Tibial nerve (tissue), 4 donors: ENCODE measurements at regions not wholly inside any gene's neighbourhood (a gene's known extent, or its start where the extent isn't known, plus 50 kb on each side); places are given as distances from the start of the nearest gene placed in this dataset.

Experiments
- DNase-seq, 2 donors: peaks; one replicate each; pipeline ENCODE4 v3.0.0-alpha.2; 2019; ENCODE audit warnings: low spot score in 2 of 2
- H3K27ac ChIP-seq, 4 donors: fragments of 200-600 bp; sonication (generic) in 3 of 4; one replicate each; pipeline ENCODE4 v1.5.1; 2017 to 2019; ENCODE audit warnings: mild to moderate bottlenecking in 1 of 4
- H3K27me3 ChIP-seq, 2 donors: fragments of 200-600 bp; sonication (generic) in 1 of 2; one replicate each; pipeline versions ENCODE4 v1.5.1 to v1.6.0; 2017 to 2019
- H3K36me3 ChIP-seq, 3 donors: fragments of 200-600 bp; sonication (generic); one replicate each; pipeline ENCODE4 v1.5.1; 2018 to 2019
- H3K4me1 ChIP-seq, 4 donors: fragments of 200-600 bp; sonication (generic) in 3 of 4; one replicate each; pipeline ENCODE4 v1.5.1; 2017 to 2019
- H3K4me3 ChIP-seq, 4 donors: fragments of 200-600 bp; sonication (generic) in 3 of 4; one replicate each; pipeline ENCODE4 v1.5.1; 2017 to 2019; ENCODE audit warnings: mild to moderate bottlenecking in 1 of 4, moderate library complexity in 1 of 4
- H3K9me3 ChIP-seq, 4 donors: fragments of 200-600 bp; sonication (generic) in 3 of 4; one replicate each; pipeline ENCODE4 v1.5.1; 2017 to 2019
- EP300 ChIP-seq, 2 donors: sonication (generic); formaldehyde crosslinking; IDR thresholded peaks; one replicate each; pipeline ENCODE4 v1.6.1; 2017; ENCODE audit warnings: antibody characterized with exemption in 2 of 2, mild to moderate bottlenecking in 1 of 2
- POLR2A ChIP-seq, 2 donors: fragments of 450-650 bp; IDR thresholded peaks; one replicate each; pipeline ENCODE4 v1.6.1; 2017; ENCODE audit warnings: antibody characterized with exemption in 2 of 2, mild to moderate bottlenecking in 2 of 2, moderate library complexity in 2 of 2
- WGBS, 2 donors: methylation state at CpG; one replicate each; pipeline ENCODE4 v1.1.5; 2018; 5-methylcytosine and 5-hydroxymethylcytosine counted together
- TF ChIP-seq, protein P1 (sequence below), 5 experiments: fragments of 200-600 bp in 3 of 5; fragments of 450-650 bp in 2 of 5; sonication (generic) in 3 of 5; IDR thresholded peaks; one replicate each; pipeline ENCODE4 v1.5.1; 2016 to 2019; ENCODE audit warnings: antibody characterized with exemption in 5 of 5, mild to moderate bottlenecking in 3 of 5, moderate library complexity in 2 of 5

GRCh38 chr13:31866099-31866498, 126.8 kb downstream of the RXFP2 start:
- Histone ChIP-seq H3K36me3 (no peaks in the 10 kb centered on the region), H3K27me3 (no peaks in the 10 kb centered on the region), H3K27ac (no peak overlapping the region), H3K4me1 (peaks cover 0 to 2% (median 0%) of the 10 kb centered on the region in 4 donors), H3K4me3 (no peak overlapping the region), H3K9me3 (no peaks in the 10 kb centered on the region)
- TF ChIP-seq, protein P1, sequence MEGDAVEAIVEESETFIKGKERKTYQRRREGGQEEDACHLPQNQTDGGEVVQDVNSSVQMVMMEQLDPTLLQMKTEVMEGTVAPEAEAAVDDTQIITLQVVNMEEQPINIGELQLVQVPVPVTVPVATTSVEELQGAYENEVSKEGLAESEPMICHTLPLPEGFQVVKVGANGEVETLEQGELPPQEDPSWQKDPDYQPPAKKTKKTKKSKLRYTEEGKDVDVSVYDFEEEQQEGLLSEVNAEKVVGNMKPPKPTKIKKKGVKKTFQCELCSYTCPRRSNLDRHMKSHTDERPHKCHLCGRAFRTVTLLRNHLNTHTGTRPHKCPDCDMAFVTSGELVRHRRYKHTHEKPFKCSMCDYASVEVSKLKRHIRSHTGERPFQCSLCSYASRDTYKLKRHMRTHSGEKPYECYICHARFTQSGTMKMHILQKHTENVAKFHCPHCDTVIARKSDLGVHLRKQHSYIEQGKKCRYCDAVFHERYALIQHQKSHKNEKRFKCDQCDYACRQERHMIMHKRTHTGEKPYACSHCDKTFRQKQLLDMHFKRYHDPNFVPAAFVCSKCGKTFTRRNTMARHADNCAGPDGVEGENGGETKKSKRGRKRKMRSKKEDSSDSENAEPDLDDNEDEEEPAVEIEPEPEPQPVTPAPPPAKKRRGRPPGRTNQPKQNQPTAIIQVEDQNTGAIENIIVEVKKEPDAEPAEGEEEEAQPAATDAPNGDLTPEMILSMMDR (IDR thresholded peaks at IDR 0.05) = no peak
- TF ChIP-seq EP300 (IDR thresholded peaks at IDR 0.05) = no peak
- TF ChIP-seq POLR2A (IDR thresholded peaks at IDR 0.05) = no peak
- no peak for DNase-seq

GRCh38 chr13:31867709-31868108, 128.4 kb downstream of the RXFP2 start:
- no peaks in the 10 kb centered on the region for H3K36me3 ChIP-seq
- DNase-seq = no peak
- H3K27me3 ChIP-seq = no peaks in the 10 kb centered on the region
- H3K9me3 ChIP-seq = no peaks in the 10 kb centered on the region
- no peak overlapping the region for H3K27ac ChIP-seq
- peaks cover 0 to 2% (median 0%) of the 10 kb centered on the region in 4 donors for H3K4me1 ChIP-seq
- TF ChIP-seq POLR2A (IDR thresholded peaks at IDR 0.05) (no peak), EP300 (IDR thresholded peaks at IDR 0.05) (no peak)
- TF ChIP-seq, protein P1 (IDR thresholded peaks at IDR 0.05) = no peak
- H3K4me3 ChIP-seq = no peak overlapping the region

GRCh38 chr13:31869582-31869981, 130.3 kb downstream of the RXFP2 start:
- 98% methylated on average over 2 of the region's 2 CpGs for WGBS, 2 donors
- no peak overlapping the region for H3K27ac ChIP-seq
- no peak for TF ChIP-seq POLR2A (IDR thresholded peaks at IDR 0.05)
- TF ChIP-seq EP300 (IDR thresholded peaks at IDR 0.05) = no peak
- TF ChIP-seq, protein P1 (IDR thresholded peaks at IDR 0.05) = no peak
- no peaks in the 10 kb centered on the region for H3K36me3 ChIP-seq
- no peaks in the 10 kb centered on the region for H3K27me3 ChIP-seq
- no peak overlapping the region for H3K4me3 ChIP-seq
- peaks cover 0 to 2% (median 0%) of the 10 kb centered on the region in 4 donors for H3K4me1 ChIP-seq
- H3K9me3 ChIP-seq = no peaks in the 10 kb centered on the region
- DNase-seq = no peak

DNA sequence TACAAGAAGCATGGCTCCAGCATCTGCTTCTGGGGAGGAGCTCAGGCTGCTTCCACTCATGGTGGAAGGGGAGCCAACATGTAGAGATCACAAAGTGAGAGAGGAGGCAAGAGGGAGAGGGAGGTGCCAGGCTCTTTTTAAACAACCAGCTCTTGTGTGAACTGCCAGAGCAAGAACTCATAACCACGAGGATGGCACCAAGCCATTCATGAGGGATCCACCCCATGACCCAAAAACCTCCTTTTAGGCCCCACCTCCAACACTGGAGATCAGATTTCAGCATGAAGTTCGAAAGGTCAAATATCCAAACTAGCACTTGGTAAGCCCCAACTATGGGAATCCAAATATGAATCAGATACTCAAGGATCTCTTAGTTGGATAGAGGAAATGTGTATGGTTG, 131.2 kb downstream of the RXFP2 start:
- H3K36me3 ChIP-seq = no peaks in the 10 kb centered on the region
- 54 to 55% methylated on average over 2 of the region's 2 CpGs for WGBS, 2 donors
- H3K4me1 ChIP-seq = peaks cover 0 to 2% (median 0%) of the 10 kb centered on the region in 4 donors
- no peak overlapping the region for H3K27ac ChIP-seq
- no peaks in the 10 kb centered on the region for H3K27me3 ChIP-seq
- no peaks in the 10 kb centered on the region for H3K9me3 ChIP-seq
- H3K4me3 ChIP-seq = no peak overlapping the region
- DNase-seq = no peak
- TF ChIP-seq, protein P1 (IDR thresholded peaks at IDR 0.05) = no peak
- TF ChIP-seq POLR2A (IDR thresholded peaks at IDR 0.05) (no peak), EP300 (IDR thresholded peaks at IDR 0.05) (no peak)

DNA sequence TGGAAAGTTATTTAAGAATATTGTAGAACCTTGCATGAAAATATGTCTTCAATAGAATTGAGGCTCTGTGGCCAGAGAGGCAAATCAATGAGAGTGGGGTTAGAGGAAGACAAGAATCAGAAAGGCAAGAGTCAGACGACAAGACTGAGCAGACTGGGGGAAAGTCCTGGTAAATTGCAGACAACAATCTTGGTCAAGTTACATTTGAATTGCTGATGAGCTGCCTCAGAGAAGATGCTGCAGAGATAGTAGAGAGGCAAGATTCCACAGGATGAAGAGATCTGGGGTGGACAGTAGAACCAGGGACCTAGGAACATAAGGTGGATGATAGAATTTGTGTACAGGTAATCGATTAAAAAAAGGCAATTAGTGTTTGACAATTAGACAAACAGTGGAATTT, 133.8 kb downstream of the RXFP2 start:
- no peak overlapping the region for H3K27ac ChIP-seq
- no peaks in the 10 kb centered on the region for H3K36me3 ChIP-seq
- 75 to 81% methylated on average over 2 of the region's 2 CpGs for WGBS, 2 donors
- TF ChIP-seq, protein P1 (IDR thresholded peaks at IDR 0.05) = no peak
- TF ChIP-seq POLR2A (IDR thresholded peaks at IDR 0.05) (no peak), EP300 (IDR thresholded peaks at IDR 0.05) (no peak)
- DNase-seq = no peak
- H3K9me3 ChIP-seq = no peaks in the 10 kb centered on the region
- H3K4me3 ChIP-seq = no peak overlapping the region
- no peaks in the 10 kb centered on the region for H3K27me3 ChIP-seq
- peaks cover 0 to 2% (median 0%) of the 10 kb centered on the region in 4 donors for H3K4me1 ChIP-seq
